AG10803 (cell line): ENCODE measurements at regions not wholly inside any gene's neighbourhood (a gene's known extent, or its start where the extent isn't known, plus 50 kb on each side); places are given as distances from the start of the nearest gene placed in this dataset.

Experiments used
- DNase-seq: peaks from one replicate; pipeline ENCODE4 v3.0.0; 2010; ENCODE audit warnings: low read depth
- H3K4me3 ChIP-seq: 2 replicates; pipeline ENCODE4 v1.5.1; 2011; ENCODE audit warnings: mild to moderate bottlenecking, low read length, control low read depth
- CTCF ChIP-seq: conservative IDR thresholded peaks from 2 replicates; pipeline ENCODE4 v1.5.1; 2011; ENCODE audit warnings: mild to moderate bottlenecking, low read length, control low read depth, inconsistent platforms

GRCh38 chr2:183488421-183488820 lies 364.2 kb downstream of the NUP35 start:
- H3K4me3 ChIP-seq, result no peak overlapping the region
- TF ChIP-seq CTCF, result no peak
- no peak for DNase-seq

- no peak for TF ChIP-seq CTCF
- H3K4me3 ChIP-seq, result no peak overlapping the region
- DNase-seq, result no peak
Measured at GRCh38 chr2:183490489-183490888, 366.2 kb downstream of the NUP35 start.

- TF ChIP-seq CTCF, result no peak
- H3K4me3 ChIP-seq, result no peak overlapping the region
- no peak for DNase-seq
Measured at GRCh38 chr2:183490914-183491313, 366.7 kb downstream of the NUP35 start.

GRCh38 chr2:183493040-183493439 lies 368.8 kb downstream of the NUP35 start:
- TF ChIP-seq CTCF, result no peak
- DNase-seq, result no peak
- no peak overlapping the region for H3K4me3 ChIP-seq

GRCh38 chr2:183495079-183495478 lies 370.8 kb downstream of the NUP35 start:
- no peak for DNase-seq
- no peak for TF ChIP-seq CTCF
- no peak overlapping the region for H3K4me3 ChIP-seq

GRCh38 chr2:183495589-183496267 lies 371.5 kb downstream of the NUP35 start:
- no peak for DNase-seq
- no peak overlapping the region for H3K4me3 ChIP-seq
- TF ChIP-seq CTCF, result no peak

- H3K4me3 ChIP-seq, result no peak overlapping the region
- no peak for TF ChIP-seq CTCF
- DNase-seq, result no peak
Measured at GRCh38 chr2:183497861-183498260, 373.6 kb downstream of the NUP35 start.
